Ishikawa (cell line): ENCODE measurements at regions not wholly inside any gene's neighbourhood (a gene's known extent, or its start where the extent isn't known, plus 50 kb on each side); places are given as distances from the start of the nearest gene placed in this dataset.

Experiments
- CEBPB ChIP-seq: IDR thresholded peaks from 2 replicates; pipeline ENCODE4 v1.6.1; 2012
- CREB1 ChIP-seq: IDR thresholded peaks from 2 replicates; pipeline ENCODE4 v1.6.1; 2012; ENCODE audit warnings: low read depth
- EGR1 ChIP-seq: IDR thresholded peaks from 2 replicates; pipeline ENCODE4 v1.6.1; 2012
- EP300 ChIP-seq: IDR thresholded peaks from 2 replicates; pipeline ENCODE4 v1.6.1; 2012; ENCODE audit warnings: borderline replicate concordance
- FOXM1 ChIP-seq: IDR thresholded peaks from 2 replicates; pipeline ENCODE4 v1.6.1; 2012; ENCODE audit warnings: low read depth, borderline replicate concordance
- NFIC ChIP-seq: IDR thresholded peaks from 2 replicates; pipeline ENCODE4 v1.6.1; 2012
- RAD21 ChIP-seq: IDR thresholded peaks from 2 replicates; pipeline ENCODE4 v1.6.1; 2012; ENCODE audit warnings: low read depth
- TAF1 ChIP-seq: IDR thresholded peaks from 2 replicates; pipeline ENCODE4 v1.6.1; 2012; ENCODE audit warnings: low read depth, mild to moderate bottlenecking
- TCF12 ChIP-seq: IDR thresholded peaks from 2 replicates; pipeline ENCODE4 v1.6.1; 2012; ENCODE audit warnings: low read depth
- TEAD4 ChIP-seq: IDR thresholded peaks from 2 replicates; pipeline ENCODE4 v1.6.1; 2012
- YY1 ChIP-seq: IDR thresholded peaks from 2 replicates; pipeline ENCODE4 v1.6.1; 2012; ENCODE audit warnings: low read depth
- ZBTB7A ChIP-seq: IDR thresholded peaks from 2 replicates; pipeline ENCODE4 v1.6.1; 2012; ENCODE audit warnings: low read depth
- TF ChIP-seq, protein P1 (sequence below): IDR thresholded peaks from 2 replicates; pipeline ENCODE4 v1.6.1; 2012; ENCODE audit warnings: low read depth, mild to moderate bottlenecking
- TF ChIP-seq, protein P2 (sequence below): IDR thresholded peaks from 2 replicates; pipeline ENCODE4 v1.6.1; 2012
- TF ChIP-seq, protein P3 (sequence below): IDR thresholded peaks from 2 replicates; pipeline ENCODE4 v1.6.1; 2012

DNA sequence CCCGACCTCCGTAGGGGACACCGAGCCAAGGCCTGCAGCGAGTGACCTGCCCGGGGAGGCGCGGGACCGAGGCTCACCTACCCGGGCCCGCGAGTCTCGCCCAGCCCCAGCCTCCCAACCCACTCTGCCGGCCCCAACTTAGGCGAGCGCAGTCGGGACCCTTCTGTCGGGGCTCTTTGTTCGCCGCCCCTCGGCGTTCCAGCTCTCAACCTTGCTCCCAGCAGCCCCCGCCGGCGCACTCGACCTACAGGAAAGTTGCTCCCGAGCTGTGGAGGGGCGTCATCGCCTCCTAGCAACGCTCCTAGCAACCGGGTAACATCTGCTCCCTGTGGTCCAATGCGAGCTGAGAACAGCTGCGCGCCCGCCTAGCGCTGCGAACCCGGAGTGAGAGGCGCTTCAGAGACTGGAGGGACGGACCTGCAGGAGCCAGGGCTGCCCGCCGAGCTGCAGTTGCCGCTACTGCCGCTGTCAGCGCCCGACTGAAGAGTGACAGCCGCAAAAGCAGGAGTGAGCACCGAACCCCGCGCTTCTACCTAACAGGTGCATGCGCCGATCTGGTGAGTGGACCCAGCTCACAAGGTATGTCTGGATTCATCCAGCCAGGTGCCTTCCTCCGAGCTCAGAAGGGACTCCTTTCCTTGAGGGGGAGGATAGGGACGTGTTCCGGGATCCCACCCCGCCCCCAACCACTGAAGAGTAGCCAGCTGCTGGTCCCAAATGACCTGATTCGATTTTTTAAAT is 355.0 kb downstream of the SNAPC1 start:
- TF ChIP-seq CREB1: no peak
- TF ChIP-seq, protein P1, sequence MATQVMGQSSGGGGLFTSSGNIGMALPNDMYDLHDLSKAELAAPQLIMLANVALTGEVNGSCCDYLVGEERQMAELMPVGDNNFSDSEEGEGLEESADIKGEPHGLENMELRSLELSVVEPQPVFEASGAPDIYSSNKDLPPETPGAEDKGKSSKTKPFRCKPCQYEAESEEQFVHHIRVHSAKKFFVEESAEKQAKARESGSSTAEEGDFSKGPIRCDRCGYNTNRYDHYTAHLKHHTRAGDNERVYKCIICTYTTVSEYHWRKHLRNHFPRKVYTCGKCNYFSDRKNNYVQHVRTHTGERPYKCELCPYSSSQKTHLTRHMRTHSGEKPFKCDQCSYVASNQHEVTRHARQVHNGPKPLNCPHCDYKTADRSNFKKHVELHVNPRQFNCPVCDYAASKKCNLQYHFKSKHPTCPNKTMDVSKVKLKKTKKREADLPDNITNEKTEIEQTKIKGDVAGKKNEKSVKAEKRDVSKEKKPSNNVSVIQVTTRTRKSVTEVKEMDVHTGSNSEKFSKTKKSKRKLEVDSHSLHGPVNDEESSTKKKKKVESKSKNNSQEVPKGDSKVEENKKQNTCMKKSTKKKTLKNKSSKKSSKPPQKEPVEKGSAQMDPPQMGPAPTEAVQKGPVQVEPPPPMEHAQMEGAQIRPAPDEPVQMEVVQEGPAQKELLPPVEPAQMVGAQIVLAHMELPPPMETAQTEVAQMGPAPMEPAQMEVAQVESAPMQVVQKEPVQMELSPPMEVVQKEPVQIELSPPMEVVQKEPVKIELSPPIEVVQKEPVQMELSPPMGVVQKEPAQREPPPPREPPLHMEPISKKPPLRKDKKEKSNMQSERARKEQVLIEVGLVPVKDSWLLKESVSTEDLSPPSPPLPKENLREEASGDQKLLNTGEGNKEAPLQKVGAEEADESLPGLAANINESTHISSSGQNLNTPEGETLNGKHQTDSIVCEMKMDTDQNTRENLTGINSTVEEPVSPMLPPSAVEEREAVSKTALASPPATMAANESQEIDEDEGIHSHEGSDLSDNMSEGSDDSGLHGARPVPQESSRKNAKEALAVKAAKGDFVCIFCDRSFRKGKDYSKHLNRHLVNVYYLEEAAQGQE: no peak

DNA sequence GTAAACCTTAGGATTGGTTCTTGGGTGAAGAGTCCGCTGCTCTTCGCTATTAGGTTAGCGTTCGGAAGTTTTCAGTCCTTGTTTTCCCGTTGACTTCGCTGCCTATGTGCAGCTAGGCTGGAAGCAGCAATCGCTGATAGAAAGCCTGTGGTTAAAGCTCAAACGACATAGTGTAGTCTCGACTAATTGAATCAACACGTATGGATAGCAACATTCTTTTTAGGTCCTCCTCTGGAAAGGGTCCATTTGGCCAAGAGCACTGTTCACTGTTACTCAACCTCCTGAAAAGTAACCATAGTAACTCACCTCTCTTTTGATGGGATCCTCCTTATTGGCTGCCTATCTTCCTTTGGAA is 355.5 kb downstream of the SNAPC1 start:
- no peak for TF ChIP-seq TAF1
- TF ChIP-seq, protein P2, sequence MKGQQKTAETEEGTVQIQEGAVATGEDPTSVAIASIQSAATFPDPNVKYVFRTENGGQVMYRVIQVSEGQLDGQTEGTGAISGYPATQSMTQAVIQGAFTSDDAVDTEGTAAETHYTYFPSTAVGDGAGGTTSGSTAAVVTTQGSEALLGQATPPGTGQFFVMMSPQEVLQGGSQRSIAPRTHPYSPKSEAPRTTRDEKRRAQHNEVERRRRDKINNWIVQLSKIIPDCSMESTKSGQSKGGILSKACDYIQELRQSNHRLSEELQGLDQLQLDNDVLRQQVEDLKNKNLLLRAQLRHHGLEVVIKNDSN: no peak
- no peak for TF ChIP-seq CEBPB
- TF ChIP-seq ZBTB7A: no peak
- TF ChIP-seq, protein P1: no peak
- TF ChIP-seq TCF12: no peak
- TF ChIP-seq CREB1: no peak
- no peak for TF ChIP-seq EP300
- TF ChIP-seq FOXM1: no peak
- TF ChIP-seq RAD21: no peak
- no peak for TF ChIP-seq YY1
- TF ChIP-seq NFIC: no peak

DNA sequence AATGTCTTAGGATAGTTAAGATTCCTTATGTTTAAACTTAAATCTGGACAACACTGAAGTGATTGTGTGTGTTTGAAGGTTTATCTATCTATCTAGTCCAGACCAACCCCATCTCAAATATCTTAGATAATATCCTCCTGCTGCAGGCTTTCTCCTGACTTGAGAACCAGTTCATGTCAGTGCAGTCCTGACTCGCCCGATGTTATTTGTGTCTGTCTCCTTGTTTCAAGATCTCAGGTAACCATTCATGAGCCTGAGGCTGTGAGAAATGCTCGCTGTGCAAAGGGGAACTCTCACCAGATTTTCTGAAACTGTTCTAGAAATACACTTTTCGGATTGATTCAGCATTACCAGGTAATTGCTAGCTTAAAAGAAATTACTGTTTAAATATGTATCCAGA is 356.2 kb downstream of the SNAPC1 start:
- TF ChIP-seq YY1 (no peak), EP300 (no peak), TAF1 (no peak), EGR1 (no peak), NFIC (no peak), TEAD4 (no peak), RAD21 (no peak), CEBPB (no peak)
- TF ChIP-seq, protein P3, sequence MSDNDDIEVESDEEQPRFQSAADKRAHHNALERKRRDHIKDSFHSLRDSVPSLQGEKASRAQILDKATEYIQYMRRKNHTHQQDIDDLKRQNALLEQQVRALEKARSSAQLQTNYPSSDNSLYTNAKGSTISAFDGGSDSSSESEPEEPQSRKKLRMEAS: no peak
- TF ChIP-seq, protein P2: no peak

DNA sequence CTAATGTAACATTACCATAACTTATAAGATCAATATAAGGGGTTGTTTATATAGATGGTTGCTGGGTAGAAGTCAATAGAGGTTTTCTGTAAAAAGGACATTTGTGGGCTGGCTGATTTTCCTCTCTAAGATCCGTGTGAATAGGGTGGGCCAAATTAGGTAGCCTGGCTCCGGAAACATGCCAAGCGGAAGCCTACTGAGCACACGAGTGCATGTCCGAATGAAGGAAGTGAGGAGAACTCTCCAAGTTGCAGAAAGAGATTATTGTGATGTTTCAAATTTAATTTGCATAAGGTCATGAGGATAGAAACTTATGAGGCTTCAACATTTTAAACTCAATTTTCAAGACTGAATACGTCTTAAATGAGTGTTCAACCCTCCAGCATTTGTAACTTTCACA is 356.7 kb downstream of the SNAPC1 start:
- TF ChIP-seq FOXM1 (no peak), CREB1 (no peak), RAD21 (no peak), TCF12 (no peak), ZBTB7A (no peak), NFIC (no peak), YY1 (no peak), TEAD4 (no peak), TAF1 (no peak), EP300 (no peak), CEBPB (no peak), EGR1 (no peak)
- TF ChIP-seq, protein P2: no peak
- TF ChIP-seq, protein P3: no peak
- TF ChIP-seq, protein P1: no peak
